HG03025 (cell line): ENCODE measurements at regions not wholly inside any gene's neighbourhood (a gene's known extent, or its start where the extent isn't known, plus 50 kb on each side); places are given as distances from the start of the nearest gene placed in this dataset.
"Not testable (repeated sequence)": the region's sequence is repeated elsewhere in the genome, so short reads cannot be mapped to it uniquely, and the experiment has no call there.

Experiments
- ATAC-seq: cut with Tn5 transposase; IDR thresholded peaks from one replicate; pipeline ENCODE4 v1.9.1; 2021; ENCODE audit warnings: mild to moderate bottlenecking, moderate library complexity; ENCODE audit not compliant: unreplicated experiment, low FRiP score

DNA sequence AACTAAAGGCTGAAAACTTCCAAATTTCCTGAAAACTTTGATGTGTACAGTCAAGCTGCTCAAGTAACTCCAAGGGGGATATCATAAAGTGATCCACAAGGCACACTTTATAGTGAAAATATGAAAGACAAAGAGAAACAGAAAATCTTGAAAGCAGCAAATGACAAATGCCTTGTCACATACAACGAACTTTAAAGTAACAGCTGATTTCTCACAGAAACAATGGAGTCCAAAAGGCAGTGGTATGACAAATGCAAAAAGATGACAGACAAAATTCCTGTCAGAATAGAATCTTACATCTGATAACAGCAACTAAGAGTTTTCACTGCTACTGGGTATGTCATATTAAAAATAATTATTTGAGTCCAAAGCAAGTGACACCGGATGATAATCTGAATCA is 1602.3 kb upstream of the PRR20A start:
- ATAC-seq, result no peak

- ATAC-seq, result no peak
These were observed 1597.7 kb upstream of the PRR20A start for GRCh38 chr13:55543053-55543452.

- no peak for ATAC-seq
These were observed 1590.1 kb upstream of the PRR20A start for GRCh38 chr13:55550624-55551023.

DNA sequence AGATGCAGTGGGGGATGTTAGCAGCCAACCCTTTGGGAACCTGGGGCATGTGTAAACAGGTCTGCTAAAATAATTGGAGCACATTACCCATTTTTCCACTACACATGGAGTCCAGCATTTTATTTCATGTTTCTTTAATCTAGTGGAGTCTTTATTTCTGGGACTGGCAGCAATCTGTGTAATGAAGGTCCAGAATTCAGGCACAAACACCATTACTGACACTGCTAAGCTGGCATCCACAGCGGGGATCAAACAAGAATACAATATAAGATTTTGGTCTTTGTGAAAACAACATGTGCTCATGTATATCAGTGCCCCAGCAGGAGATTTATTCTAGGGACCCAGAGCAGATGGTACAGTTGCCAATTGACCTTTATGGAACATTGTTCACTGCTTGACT is 1587.0 kb upstream of the PRR20A start:
- no peak for ATAC-seq

GRCh38 chr13:55554741-55555140 is 1586.0 kb upstream of the PRR20A start:
- no peak for ATAC-seq

DNA sequence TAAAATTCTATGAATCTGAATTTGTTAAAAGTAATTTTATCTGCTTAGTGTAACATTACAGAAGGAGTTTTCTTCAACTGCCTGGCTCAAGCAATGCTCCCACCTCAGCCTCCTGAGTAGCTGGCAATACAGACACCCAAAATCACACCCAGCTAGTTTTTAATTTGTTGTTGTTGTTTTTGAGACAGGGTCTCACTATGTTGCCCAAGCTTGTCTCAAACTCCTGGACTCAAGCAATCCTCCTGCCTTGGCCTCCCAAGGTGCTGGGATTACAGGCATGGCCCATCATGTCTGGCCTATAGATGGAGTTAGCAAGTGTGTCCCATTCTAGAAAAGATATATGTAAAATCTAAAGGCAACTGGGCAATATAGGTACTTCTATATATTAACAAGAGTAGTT is 1580.4 kb upstream of the PRR20A start:
- no peak for ATAC-seq

- no peak for ATAC-seq
These were observed 1577.5 kb upstream of the PRR20A start for GRCh38 chr13:55563267-55563666.

DNA sequence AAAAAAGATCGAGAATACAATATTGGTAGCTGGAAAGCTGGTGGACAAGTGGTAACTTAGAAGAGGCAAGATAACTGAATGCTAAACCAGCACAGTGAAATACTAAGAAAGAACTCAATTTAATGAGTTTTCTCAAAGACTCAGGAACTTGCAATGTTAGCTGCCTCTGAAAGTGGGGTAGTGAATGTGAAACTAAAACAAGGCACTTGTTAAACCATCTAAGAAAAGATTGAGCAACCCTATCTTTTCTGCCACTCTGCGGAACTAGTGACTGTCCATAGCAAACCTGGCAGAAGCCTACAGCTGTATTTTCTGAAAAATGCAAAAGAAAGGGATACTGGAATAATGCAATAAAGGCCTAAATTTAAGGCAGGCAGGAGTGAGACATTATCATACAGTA is 1574.4 kb upstream of the PRR20A start:
- no peak for ATAC-seq

- no peak for ATAC-seq
These were observed 1573.9 kb upstream of the PRR20A start for GRCh38 chr13:55566779-55567178.

- no peak for ATAC-seq
These were observed 1572.7 kb upstream of the PRR20A start for GRCh38 chr13:55567721-55568625.

GRCh38 chr13:55569082-55569481 is 1571.6 kb upstream of the PRR20A start:
- ATAC-seq, result no peak

- ATAC-seq, result no peak
These were observed 1571.2 kb upstream of the PRR20A start for GRCh38 chr13:55569514-55569913.

GRCh38 chr13:55570371-55570770 is 1570.3 kb upstream of the PRR20A start:
- no peak for ATAC-seq

GRCh38 chr13:55571237-55571867 is 1569.4 kb upstream of the PRR20A start:
- ATAC-seq, result no peak

- no peak for ATAC-seq
These were observed 1568.3 kb upstream of the PRR20A start for GRCh38 chr13:55572408-55572807.

- no peak for ATAC-seq
These were observed 1567.9 kb upstream of the PRR20A start for GRCh38 chr13:55572862-55573261.

GRCh38 chr13:55573565-55573964 is 1567.2 kb upstream of the PRR20A start:
- no peak for ATAC-seq

- ATAC-seq, result no peak
These were observed 1564.3 kb upstream of the PRR20A start for GRCh38 chr13:55576389-55576788.

GRCh38 chr13:55577082-55577846 is 1563.5 kb upstream of the PRR20A start:
- ATAC-seq, result no peak

DNA sequence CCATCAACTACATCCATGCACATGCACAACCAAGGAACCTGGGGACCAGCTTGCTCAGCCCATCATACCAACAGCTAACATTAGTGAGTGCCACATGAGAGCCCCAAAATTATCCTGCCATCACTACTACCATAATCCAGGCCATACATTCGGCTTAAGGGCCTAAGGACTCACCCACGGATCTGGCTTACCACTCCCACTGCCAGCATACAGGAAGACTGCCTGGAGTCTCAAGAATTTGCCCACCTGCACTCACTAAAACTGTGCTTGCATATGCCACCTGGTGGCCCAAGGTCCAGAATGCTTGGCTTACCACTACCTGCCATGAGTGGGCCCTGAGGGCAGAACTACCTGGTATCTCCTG is 1562.9 kb upstream of the PRR20A start:
- ATAC-seq, result no peak

- ATAC-seq, result not testable (repeated sequence)
These were observed 1558.4 kb upstream of the PRR20A start for GRCh38 chr13:55582294-55582693.
